Upper lobe of left lung (tissue), 4 donors: ENCODE measurements at regions not wholly inside any gene's neighbourhood (a gene's known extent, or its start where the extent isn't known, plus 50 kb on each side); places are given as distances from the start of the nearest gene placed in this dataset.
"Not testable (repeated sequence)": the region's sequence is repeated elsewhere in the genome, so short reads cannot be mapped to it uniquely, and the experiment has no call there.

Source experiments
- EP300 ChIP-seq, 4 donors: sonication (generic); formaldehyde crosslinking; IDR thresholded peaks; one replicate each; pipeline ENCODE4 v1.5.1; 2017; ENCODE audit warnings: antibody characterized with exemption in 4 of 4, control low read depth in 2 of 4
- POLR2A ChIP-seq, 4 donors: fragments of 450-650 bp; IDR thresholded peaks; one replicate each; pipeline ENCODE4 v1.5.1; 2016 to 2017; ENCODE audit warnings: antibody characterized with exemption in 4 of 4, mild to moderate bottlenecking in 2 of 4
- TF ChIP-seq, protein P1 (sequence below), 6 experiments: fragments of 450-650 bp in 4 of 6; fragments of 200-600 bp in 2 of 6; sonication (generic) in 2 of 6; IDR thresholded peaks; one replicate each; pipeline ENCODE4 v1.5.1; 2016 to 2019; ENCODE audit warnings: antibody characterized with exemption in 6 of 6

DNA sequence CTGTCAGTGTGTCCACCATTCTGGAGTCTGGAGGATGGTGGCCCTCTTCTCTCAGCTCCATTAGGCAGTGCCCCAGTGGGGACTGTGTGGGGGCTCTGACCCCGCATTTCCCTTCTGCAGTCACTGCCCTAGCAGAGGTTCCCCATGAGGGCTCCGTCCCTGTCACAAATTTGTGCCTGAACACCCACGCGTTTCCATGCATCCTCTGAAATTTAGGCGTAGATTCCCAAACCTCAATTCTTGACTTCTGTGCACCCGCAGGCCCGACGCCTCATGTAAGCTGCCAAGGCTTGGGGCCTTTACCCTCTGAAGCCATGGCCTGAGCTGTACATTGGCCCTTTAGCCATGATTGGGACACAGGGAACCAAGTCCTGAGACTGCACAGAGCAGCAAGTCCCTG lies 182.3 kb downstream of the FOXD4L6 start:
- TF ChIP-seq, protein P1, sequence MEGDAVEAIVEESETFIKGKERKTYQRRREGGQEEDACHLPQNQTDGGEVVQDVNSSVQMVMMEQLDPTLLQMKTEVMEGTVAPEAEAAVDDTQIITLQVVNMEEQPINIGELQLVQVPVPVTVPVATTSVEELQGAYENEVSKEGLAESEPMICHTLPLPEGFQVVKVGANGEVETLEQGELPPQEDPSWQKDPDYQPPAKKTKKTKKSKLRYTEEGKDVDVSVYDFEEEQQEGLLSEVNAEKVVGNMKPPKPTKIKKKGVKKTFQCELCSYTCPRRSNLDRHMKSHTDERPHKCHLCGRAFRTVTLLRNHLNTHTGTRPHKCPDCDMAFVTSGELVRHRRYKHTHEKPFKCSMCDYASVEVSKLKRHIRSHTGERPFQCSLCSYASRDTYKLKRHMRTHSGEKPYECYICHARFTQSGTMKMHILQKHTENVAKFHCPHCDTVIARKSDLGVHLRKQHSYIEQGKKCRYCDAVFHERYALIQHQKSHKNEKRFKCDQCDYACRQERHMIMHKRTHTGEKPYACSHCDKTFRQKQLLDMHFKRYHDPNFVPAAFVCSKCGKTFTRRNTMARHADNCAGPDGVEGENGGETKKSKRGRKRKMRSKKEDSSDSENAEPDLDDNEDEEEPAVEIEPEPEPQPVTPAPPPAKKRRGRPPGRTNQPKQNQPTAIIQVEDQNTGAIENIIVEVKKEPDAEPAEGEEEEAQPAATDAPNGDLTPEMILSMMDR (IDR thresholded peaks at IDR 0.05) = not testable (repeated sequence)
- not testable (repeated sequence) for TF ChIP-seq POLR2A, EP300 (IDR thresholded peaks at IDR 0.05)
